SK-N-SH (cell line): ENCODE measurements at regions not wholly inside any gene's neighbourhood (a gene's known extent, or its start where the extent isn't known, plus 50 kb on each side); places are given as distances from the start of the nearest gene placed in this dataset.
"Not testable (repeated sequence)": the region's sequence is repeated elsewhere in the genome, so short reads cannot be mapped to it uniquely, and the experiment has no call there.

Source experiments
- CTCF ChIA-PET: fragments of 300-600, 350-600 bp; formaldehyde crosslinking; extraction: SDS; loops from one replicate; lab custom pipeline; 2021; lab: Yijun Ruan, JAX
- POLR2A ChIA-PET: fragments of 350-600 bp; sonication (Branson Sonifier 250); formaldehyde crosslinking; extraction: SDS; loops from one replicate; lab custom pipeline; 2020; ENCODE audit warnings: antibody characterized with exemption, inconsistent platforms; lab: Yijun Ruan, JAX
- DNase-seq: peaks from one replicate; pipeline ENCODE4 v3.0.0; 2012
- H2AFZ ChIP-seq: fragments of 200-600 bp; sonication (generic); 2 replicates; pipeline ENCODE4 v1.8.1; 2016; ENCODE audit warnings: antibody characterized with exemption, mild to moderate bottlenecking, low read depth
- H3F3A ChIP-seq: fragments of 200-600 bp; sonication (generic); replicated peaks from 2 replicates; pipeline ENCODE3; 2016; ENCODE audit warnings: antibody characterized with exemption, mild to moderate bottlenecking; ENCODE audit not compliant: insufficient read depth
- H3K27ac ChIP-seq, 2 experiments: fragments of 200-500 bp in 1 of 2; fragments of 200-600 bp in 1 of 2; sonication (Bioruptor generic) in 1 of 2; sonication (generic), shearing (Covaris generic) in 1 of 2; 2 replicates each; pipeline versions ENCODE4 v1.5.1 to v1.6.1; 2014 to 2016; ENCODE audit warnings: low read depth in 2 of 2, inconsistent platforms in 1 of 2, low read length in 1 of 2, mild to moderate bottlenecking in 1 of 2, mixed read lengths in 1 of 2
- H3K27me3 ChIP-seq: fragments of 200-600 bp; sonication (generic), shearing (Covaris generic); 2 replicates; pipeline ENCODE4 v1.6.1; 2016; ENCODE audit warnings: mixed run types; ENCODE audit not compliant: insufficient read depth
- H3K36me3 ChIP-seq, 2 experiments: fragments of 200-500 bp in 1 of 2; fragments of 200-600 bp in 1 of 2; sonication (Bioruptor generic) in 1 of 2; sonication (generic) in 1 of 2; replicated peaks in 1 of 2; 2 replicates each; pipeline versions ENCODE3 to v1.5.1; 2014 to 2016; ENCODE audit warnings: low read length in 1 of 2, mild to moderate bottlenecking in 1 of 2; ENCODE audit not compliant: insufficient read depth in 2 of 2, control insufficient read depth in 1 of 2
- H3K4me1 ChIP-seq, 2 experiments: fragments of 200-500 bp in 1 of 2; fragments of 200-600 bp in 1 of 2; sonication (Bioruptor generic) in 1 of 2; sonication (generic), shearing (Covaris generic) in 1 of 2; 2 replicates each; pipeline versions ENCODE4 v1.5.1 to v1.6.1; 2014 to 2016; ENCODE audit warnings: low read depth in 1 of 2, low read length in 1 of 2, mixed run types in 1 of 2; ENCODE audit not compliant: insufficient read depth in 2 of 2, control insufficient read depth in 1 of 2
- H3K4me2 ChIP-seq: fragments of 200-600 bp; sonication (generic), shearing (Covaris generic); 2 replicates; pipeline ENCODE4 v1.6.1; 2017; ENCODE audit warnings: mixed run types
- H3K4me3 ChIP-seq, 2 experiments: fragments of 200-500 bp in 1 of 2; fragments of 200-600 bp in 1 of 2; sonication (Bioruptor generic) in 1 of 2; sonication (generic), shearing (Covaris generic) in 1 of 2; 2 replicates each; pipeline versions ENCODE4 v1.5.1 to v1.8.1; 2014 to 2016; ENCODE audit warnings: low read depth in 2 of 2, inconsistent platforms in 1 of 2, low read length in 1 of 2, mild to moderate bottlenecking in 1 of 2, mixed read lengths in 1 of 2, moderate library complexity in 1 of 2
- H3K79me2 ChIP-seq: fragments of 200-600 bp; sonication (generic); 2 replicates; pipeline ENCODE4 v1.8.1; 2017; ENCODE audit warnings: mild to moderate bottlenecking; ENCODE audit not compliant: insufficient read depth
- H3K9ac ChIP-seq: fragments of 200-600 bp; sonication (generic); 2 replicates; pipeline ENCODE4 v1.6.1; 2017; ENCODE audit warnings: mixed run types
- H3K9me2 ChIP-seq: fragments of 200-600 bp; sonication (generic); 2 replicates; pipeline ENCODE4 v1.6.1; 2017; ENCODE audit warnings: mixed run types
- H3K9me3 ChIP-seq: fragments of 200-600 bp; sonication (generic); 2 replicates; pipeline ENCODE4 v1.6.1; 2017; ENCODE audit warnings: mixed run types, mild to moderate bottlenecking, moderate library complexity
- H4K20me1 ChIP-seq: fragments of 200-600 bp; sonication (generic); 2 replicates; pipeline ENCODE4 v1.6.1; 2017; ENCODE audit warnings: mild to moderate bottlenecking, mixed run types; ENCODE audit not compliant: insufficient read depth
- EP300 ChIP-seq, 2 experiments: IDR thresholded peaks; 2 replicates each; pipeline versions ENCODE4 v1.4.0 to v1.6.1; 2012; ENCODE audit warnings: borderline replicate concordance in 1 of 2, low read depth in 1 of 2, low read length in 1 of 2
- GABPA ChIP-seq: IDR thresholded peaks from 2 replicates; pipeline ENCODE4 v1.4.0; 2012; ENCODE audit warnings: low read depth, mild to moderate bottlenecking
- IRF3 ChIP-seq: fragments of 150-350 bp; IDR thresholded peaks from 2 replicates; pipeline ENCODE4 v1.6.1; 2016; ENCODE audit warnings: mild to moderate bottlenecking, low read depth, low read length
- MAX ChIP-seq: IDR thresholded peaks from 2 replicates; pipeline ENCODE4 v1.4.0; 2012; ENCODE audit warnings: low read depth
- MXI1 ChIP-seq: IDR thresholded peaks from 2 replicates; pipeline ENCODE4 v1.6.1; 2012; ENCODE audit warnings: mild to moderate bottlenecking, low read depth, low read length, improper control_type of control experiment
- NRF1 ChIP-seq: IDR thresholded peaks from 2 replicates; pipeline ENCODE4 v1.6.1; 2012; ENCODE audit warnings: low read depth, mild to moderate bottlenecking, low read length
- RXRA ChIP-seq: IDR thresholded peaks from 2 replicates; pipeline ENCODE4 v1.4.0; 2012; ENCODE audit warnings: low read depth, mild to moderate bottlenecking, borderline replicate concordance
- SMC3 ChIP-seq: IDR thresholded peaks from 2 replicates; pipeline ENCODE4 v1.6.1; 2012; ENCODE audit warnings: low read depth, low read length, improper control_type of control experiment
- TAF1 ChIP-seq: IDR thresholded peaks from 2 replicates; pipeline ENCODE4 v1.6.1; 2012; ENCODE audit warnings: low read depth, mild to moderate bottlenecking, low read length, moderate library complexity, borderline replicate concordance
- TCF12 ChIP-seq: IDR thresholded peaks from 2 replicates; pipeline ENCODE4 v1.4.0; 2012
- TEAD4 ChIP-seq: IDR thresholded peaks from 2 replicates; pipeline ENCODE4 v1.4.0; 2012; ENCODE audit warnings: mild to moderate bottlenecking, borderline replicate concordance; ENCODE audit not compliant: insufficient read depth
- USF1 ChIP-seq: IDR thresholded peaks from 2 replicates; pipeline ENCODE4 v1.4.0; 2012; ENCODE audit warnings: low read depth, borderline replicate concordance
- ZBTB33 ChIP-seq: IDR thresholded peaks from 2 replicates; pipeline ENCODE4 v1.4.0; 2012; ENCODE audit warnings: low read depth, borderline replicate concordance
- WGBS: methylation state at CpG from one replicate; pipeline ENCODE4 v1.1.6; 2017; ENCODE audit warnings: low lambda C conversion rate; 5-methylcytosine and 5-hydroxymethylcytosine counted together

GRCh38 chr3:35296533-35296932 is 342.8 kb upstream of the ARPP21 start:
- H3F3A ChIP-seq, result no peaks in the 10 kb centered on the region
- 56% methylated on average over 4 of the region's 4 CpGs for WGBS
- no peak overlapping the region for H3K4me3 ChIP-seq
- no peak overlapping the region for H3K4me2 ChIP-seq
- no peaks in the 10 kb centered on the region for H3K27me3 ChIP-seq
- H3K9me2 ChIP-seq, result no peaks in the 10 kb centered on the region
- ChIA-PET POLR2A (no interaction called here), CTCF (interaction anchor here (0.7 to 1.1 kb wide), 3 partner anchors 20 to 274 kb away, joined by 3 read pairs; no protein-coding TSS in a partner anchor)
- DNase-seq, result no peak
- no peaks in the 10 kb centered on the region for H4K20me1 ChIP-seq
- H3K9ac ChIP-seq, result no peak overlapping the region
- no peaks in the 10 kb centered on the region for H3K79me2 ChIP-seq
- H3K9me3 ChIP-seq, result no peaks in the 10 kb centered on the region
- H3K4me1 ChIP-seq, result no peaks in the 10 kb centered on the region
- no peak overlapping the region for H3K27ac ChIP-seq
- TF ChIP-seq NRF1, result no peak
- no peak for TF ChIP-seq TEAD4
- TF ChIP-seq TCF12, result no peak
- no peak for TF ChIP-seq RXRA
- no peaks in the 10 kb centered on the region for H3K36me3 ChIP-seq
- H2AFZ ChIP-seq, result no peak overlapping the region

- 46% methylated on average over 2 of the region's 2 CpGs for WGBS
Observed at GRCh38 chr3:35296944-35297343, 342.4 kb upstream of the ARPP21 start.

GRCh38 chr3:35305406-35305805 is 333.9 kb upstream of the ARPP21 start:
- no peak overlapping the region for H3K4me2 ChIP-seq
- TF ChIP-seq GABPA (no peak), USF1 (no peak), IRF3 (no peak), TAF1 (no peak), TEAD4 (no peak), MAX (no peak), SMC3 (no peak), EP300 (IDR thresholded peaks at IDR 0.05; ENCODE audit: borderline replicate concordance in 1 of 2, low read depth in 1 of 2, low read length in 1 of 2) (no peak), MXI1 (no peak), ZBTB33 (no peak)
- no peak for DNase-seq
- POLR2A ChIA-PET, result no interaction called here
- no peak overlapping the region for H3K4me3 ChIP-seq
- no peak overlapping the region for H2AFZ ChIP-seq
- no peaks in the 10 kb centered on the region for H3F3A ChIP-seq
- peaks cover 0 to 3% of the 10 kb centered on the region in 2 experiments for H3K36me3 ChIP-seq
- no peak overlapping the region for H3K9ac ChIP-seq
- H3K27ac ChIP-seq, result no peak overlapping the region
- CTCF ChIA-PET, result no interaction called here
- H3K4me1 ChIP-seq, result no peaks in the 10 kb centered on the region
- H4K20me1 ChIP-seq, result no peaks in the 10 kb centered on the region
- H3K9me3 ChIP-seq, result no peaks in the 10 kb centered on the region
- H3K27me3 ChIP-seq, result no peaks in the 10 kb centered on the region
- no peaks in the 10 kb centered on the region for H3K9me2 ChIP-seq
- WGBS, result 44% methylated on average over 3 of the region's 3 CpGs
- H3K79me2 ChIP-seq, result no peaks in the 10 kb centered on the region

More at GRCh38 chr3:35296944-35297343, 342.4 kb upstream of the ARPP21 start:
- CTCF ChIA-PET, result interaction anchor here (1.1 kb wide), 1 partner anchor 20 kb away, joined by 3 read pairs; no protein-coding TSS in a partner anchor
- H3K4me2 ChIP-seq, H3K9me3 ChIP-seq, H4K20me1 ChIP-seq, H3K27ac ChIP-seq, DNase-seq, H3K4me3 ChIP-seq, H3K9me2 ChIP-seq, H3F3A ChIP-seq, POLR2A ChIA-PET, H3K9ac ChIP-seq, H3K79me2 ChIP-seq, H2AFZ ChIP-seq, H3K27me3 ChIP-seq, H3K4me1 ChIP-seq, H3K36me3 ChIP-seq: not testable (repeated sequence)
